GM23338 (cell line): ENCODE measurements at regions not wholly inside any gene's neighbourhood (a gene's known extent, or its start where the extent isn't known, plus 50 kb on each side); places are given as distances from the start of the nearest gene placed in this dataset.
A peak's percentile ranks its signal among the peaks of the same experiment; 100 is the strongest.

Experiments used
- ATAC-seq: fragments of 200-7000 bp; cut with Tn5 transposase; 3 replicates; pipeline ENCODE4 v1.9.1; 2020
- DNase-seq: peaks from one replicate; pipeline ENCODE4 v3.0.0-alpha.2; 2015; ENCODE audit warnings: low spot score
- H2AFZ ChIP-seq: fragments of 200-600 bp; sonication (generic); 2 replicates; pipeline ENCODE4 v1.8.0; 2016; ENCODE audit warnings: antibody characterized with exemption, mild to moderate bottlenecking, moderate library complexity
- H3F3A ChIP-seq: fragments of 200-600 bp; sonication (generic); replicated peaks from 2 replicates; pipeline ENCODE4 v1.8.0; 2017; ENCODE audit warnings: antibody characterized with exemption, mixed run types, low read depth
- H3K27ac ChIP-seq: fragments of 200-600 bp; sonication (generic); 2 replicates; pipeline ENCODE4 v1.6.1; 2016; ENCODE audit warnings: low read depth
- H3K27me3 ChIP-seq: fragments of 200-600 bp; sonication (generic); 2 replicates; pipeline ENCODE4 v1.8.0; 2016; ENCODE audit warnings: mild to moderate bottlenecking, mixed run types, moderate library complexity; ENCODE audit not compliant: insufficient read depth
- H3K36me3 ChIP-seq: fragments of 200-600 bp; sonication (generic); 2 replicates; pipeline ENCODE4 v1.8.0; 2016; ENCODE audit warnings: mild to moderate bottlenecking; ENCODE audit not compliant: insufficient read depth
- H3K4me1 ChIP-seq: fragments of 200-600 bp; sonication (generic); 2 replicates; pipeline ENCODE4 v1.8.0; 2016; ENCODE audit warnings: mild to moderate bottlenecking, moderate library complexity; ENCODE audit not compliant: insufficient read depth
- H3K4me2 ChIP-seq: fragments of 200-600 bp; sonication (generic); 2 replicates; pipeline ENCODE4 v1.7.1; 2017; ENCODE audit warnings: mixed run types
- H3K4me3 ChIP-seq: fragments of 200-600 bp; sonication (generic); 2 replicates; pipeline ENCODE4 v1.6.1; 2016; ENCODE audit warnings: mixed run types
- H3K79me2 ChIP-seq: fragments of 200-600 bp; sonication (generic); replicated peaks from 2 replicates; pipeline ENCODE4 v1.8.0; 2017; ENCODE audit warnings: mild to moderate bottlenecking; ENCODE audit not compliant: insufficient read depth
- H3K9me2 ChIP-seq: fragments of 200-600 bp; sonication (generic); 2 replicates; pipeline ENCODE4 v1.8.0; 2017; ENCODE audit not compliant: insufficient read depth
- H4K20me1 ChIP-seq: fragments of 200-600 bp; sonication (generic); replicated peaks from 2 replicates; pipeline ENCODE4 v1.8.0; 2017; ENCODE audit warnings: mild to moderate bottlenecking; ENCODE audit not compliant: insufficient read depth
- H3K27ac Mint-ChIP-seq: 2 replicates; pipeline ENCODE4 v1.8.0; 2020; ENCODE audit warnings: inconsistent platforms, mild to moderate bottlenecking, moderate library complexity, mixed read lengths
- H3K27me3 Mint-ChIP-seq: 3 replicates; pipeline ENCODE4 v1.8.0; 2022; ENCODE audit warnings: low read depth, mild to moderate bottlenecking, moderate library complexity, mixed read lengths, inconsistent platforms; ENCODE audit not compliant: insufficient read depth, poor library complexity
- H3K36me3 Mint-ChIP-seq: 3 replicates; pipeline ENCODE4 v1.8.0; 2021; ENCODE audit warnings: low read depth, mild to moderate bottlenecking, inconsistent platforms, moderate library complexity, mixed read lengths
- H3K4me1 Mint-ChIP-seq: 3 replicates; pipeline ENCODE4 v1.8.0; 2020; ENCODE audit warnings: mild to moderate bottlenecking, inconsistent platforms, mixed read lengths
- H3K4me3 Mint-ChIP-seq: 3 replicates; pipeline ENCODE4 v1.8.0; 2021; ENCODE audit warnings: moderate library complexity, mild to moderate bottlenecking, inconsistent platforms, mixed read lengths
- H3K9me3 Mint-ChIP-seq: 3 replicates; pipeline ENCODE4 v1.8.0; 2020; ENCODE audit warnings: moderate library complexity, mild to moderate bottlenecking, inconsistent platforms, mixed read lengths
- CREB1 ChIP-seq: fragments of 250-450 bp; sonication (Bioruptor Pico); IDR thresholded peaks from 2 replicates; pipeline ENCODE4 v1.5.0; 2020; ENCODE audit warnings: low read depth, mild to moderate bottlenecking, moderate library complexity
- EZH2 ChIP-seq: fragments of 200-600 bp; sonication (generic); IDR thresholded peaks from one replicate; pipeline ENCODE4 v1.8.0; 2017; ENCODE audit warnings: antibody characterized with exemption, mild to moderate bottlenecking, low read depth; ENCODE audit not compliant: unreplicated experiment
- EZH2phosphoT487 ChIP-seq: fragments of 200-600 bp; sonication (generic); IDR thresholded peaks from one replicate; pipeline ENCODE4 v1.8.1; 2018; ENCODE audit warnings: antibody characterized with exemption; ENCODE audit not compliant: unreplicated experiment
- JUNB ChIP-seq: IDR thresholded peaks from one replicate; pipeline ENCODE4 v1.6.1; 2016; ENCODE audit warnings: antibody characterized with exemption; ENCODE audit not compliant: unreplicated experiment
- NANOG ChIP-seq: IDR thresholded peaks from 2 replicates; pipeline ENCODE4 v1.6.1; 2016; ENCODE audit warnings: antibody characterized with exemption, borderline replicate concordance
- POLR2AphosphoS5 ChIP-seq: IDR thresholded peaks from 2 replicates; pipeline ENCODE4 v1.6.1; 2016; ENCODE audit warnings: antibody characterized with exemption, low read depth
- ZNF331 ChIP-seq: fragments of 250-450 bp; sonication (Bioruptor Pico); IDR thresholded peaks from 2 replicates; pipeline ENCODE4 v1.5.0; 2020; ENCODE audit warnings: low read depth, mild to moderate bottlenecking, moderate library complexity
- TF ChIP-seq, protein P1 (sequence below): fragments of 250-450 bp; sonication (Bioruptor Pico); IDR thresholded peaks from 2 replicates; pipeline ENCODE4 v1.5.0; 2020; ENCODE audit warnings: mild to moderate bottlenecking, moderate library complexity
- TF ChIP-seq, protein P2 (sequence below), 2 experiments: fragments of 200-600 bp in 1 of 2; sonication (generic) in 1 of 2; conservative IDR thresholded peaks; 2 replicates each; pipeline versions ENCODE4 v1.5.1 to v1.6.1; 2016 to 2017; ENCODE audit warnings: antibody characterized with exemption in 2 of 2, low read depth in 2 of 2, mild to moderate bottlenecking in 2 of 2, moderate library complexity in 1 of 2
- TF ChIP-seq, protein P3 (sequence below): IDR thresholded peaks from 2 replicates; pipeline ENCODE4 v1.6.1; 2016; ENCODE audit warnings: antibody characterized with exemption
- TF ChIP-seq, protein P4 (sequence below): IDR thresholded peaks from one replicate; pipeline ENCODE4 v1.6.1; 2018; ENCODE audit warnings: antibody characterized with exemption; ENCODE audit not compliant: unreplicated experiment

DNA sequence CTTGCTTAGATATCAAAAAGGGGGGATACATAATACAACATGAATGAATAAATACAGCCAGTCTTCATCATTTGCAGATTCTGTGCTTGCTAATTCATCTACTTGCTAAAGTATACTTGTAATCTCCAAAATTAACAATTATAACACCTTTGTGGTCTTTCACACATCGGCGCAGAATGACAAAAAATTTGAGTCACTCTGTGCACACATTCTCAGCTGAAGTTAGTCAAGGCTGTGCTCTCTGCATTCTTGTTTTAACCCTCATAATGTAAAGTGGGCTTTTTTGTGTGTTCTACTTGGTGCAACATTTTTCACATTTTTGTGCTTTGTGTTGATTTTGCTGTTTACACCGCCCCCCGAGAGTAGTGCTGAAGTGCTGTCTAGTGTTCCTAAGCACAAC lies 65.8 kb upstream of the GPRIN3 start (continued):
- TF ChIP-seq, protein P1, sequence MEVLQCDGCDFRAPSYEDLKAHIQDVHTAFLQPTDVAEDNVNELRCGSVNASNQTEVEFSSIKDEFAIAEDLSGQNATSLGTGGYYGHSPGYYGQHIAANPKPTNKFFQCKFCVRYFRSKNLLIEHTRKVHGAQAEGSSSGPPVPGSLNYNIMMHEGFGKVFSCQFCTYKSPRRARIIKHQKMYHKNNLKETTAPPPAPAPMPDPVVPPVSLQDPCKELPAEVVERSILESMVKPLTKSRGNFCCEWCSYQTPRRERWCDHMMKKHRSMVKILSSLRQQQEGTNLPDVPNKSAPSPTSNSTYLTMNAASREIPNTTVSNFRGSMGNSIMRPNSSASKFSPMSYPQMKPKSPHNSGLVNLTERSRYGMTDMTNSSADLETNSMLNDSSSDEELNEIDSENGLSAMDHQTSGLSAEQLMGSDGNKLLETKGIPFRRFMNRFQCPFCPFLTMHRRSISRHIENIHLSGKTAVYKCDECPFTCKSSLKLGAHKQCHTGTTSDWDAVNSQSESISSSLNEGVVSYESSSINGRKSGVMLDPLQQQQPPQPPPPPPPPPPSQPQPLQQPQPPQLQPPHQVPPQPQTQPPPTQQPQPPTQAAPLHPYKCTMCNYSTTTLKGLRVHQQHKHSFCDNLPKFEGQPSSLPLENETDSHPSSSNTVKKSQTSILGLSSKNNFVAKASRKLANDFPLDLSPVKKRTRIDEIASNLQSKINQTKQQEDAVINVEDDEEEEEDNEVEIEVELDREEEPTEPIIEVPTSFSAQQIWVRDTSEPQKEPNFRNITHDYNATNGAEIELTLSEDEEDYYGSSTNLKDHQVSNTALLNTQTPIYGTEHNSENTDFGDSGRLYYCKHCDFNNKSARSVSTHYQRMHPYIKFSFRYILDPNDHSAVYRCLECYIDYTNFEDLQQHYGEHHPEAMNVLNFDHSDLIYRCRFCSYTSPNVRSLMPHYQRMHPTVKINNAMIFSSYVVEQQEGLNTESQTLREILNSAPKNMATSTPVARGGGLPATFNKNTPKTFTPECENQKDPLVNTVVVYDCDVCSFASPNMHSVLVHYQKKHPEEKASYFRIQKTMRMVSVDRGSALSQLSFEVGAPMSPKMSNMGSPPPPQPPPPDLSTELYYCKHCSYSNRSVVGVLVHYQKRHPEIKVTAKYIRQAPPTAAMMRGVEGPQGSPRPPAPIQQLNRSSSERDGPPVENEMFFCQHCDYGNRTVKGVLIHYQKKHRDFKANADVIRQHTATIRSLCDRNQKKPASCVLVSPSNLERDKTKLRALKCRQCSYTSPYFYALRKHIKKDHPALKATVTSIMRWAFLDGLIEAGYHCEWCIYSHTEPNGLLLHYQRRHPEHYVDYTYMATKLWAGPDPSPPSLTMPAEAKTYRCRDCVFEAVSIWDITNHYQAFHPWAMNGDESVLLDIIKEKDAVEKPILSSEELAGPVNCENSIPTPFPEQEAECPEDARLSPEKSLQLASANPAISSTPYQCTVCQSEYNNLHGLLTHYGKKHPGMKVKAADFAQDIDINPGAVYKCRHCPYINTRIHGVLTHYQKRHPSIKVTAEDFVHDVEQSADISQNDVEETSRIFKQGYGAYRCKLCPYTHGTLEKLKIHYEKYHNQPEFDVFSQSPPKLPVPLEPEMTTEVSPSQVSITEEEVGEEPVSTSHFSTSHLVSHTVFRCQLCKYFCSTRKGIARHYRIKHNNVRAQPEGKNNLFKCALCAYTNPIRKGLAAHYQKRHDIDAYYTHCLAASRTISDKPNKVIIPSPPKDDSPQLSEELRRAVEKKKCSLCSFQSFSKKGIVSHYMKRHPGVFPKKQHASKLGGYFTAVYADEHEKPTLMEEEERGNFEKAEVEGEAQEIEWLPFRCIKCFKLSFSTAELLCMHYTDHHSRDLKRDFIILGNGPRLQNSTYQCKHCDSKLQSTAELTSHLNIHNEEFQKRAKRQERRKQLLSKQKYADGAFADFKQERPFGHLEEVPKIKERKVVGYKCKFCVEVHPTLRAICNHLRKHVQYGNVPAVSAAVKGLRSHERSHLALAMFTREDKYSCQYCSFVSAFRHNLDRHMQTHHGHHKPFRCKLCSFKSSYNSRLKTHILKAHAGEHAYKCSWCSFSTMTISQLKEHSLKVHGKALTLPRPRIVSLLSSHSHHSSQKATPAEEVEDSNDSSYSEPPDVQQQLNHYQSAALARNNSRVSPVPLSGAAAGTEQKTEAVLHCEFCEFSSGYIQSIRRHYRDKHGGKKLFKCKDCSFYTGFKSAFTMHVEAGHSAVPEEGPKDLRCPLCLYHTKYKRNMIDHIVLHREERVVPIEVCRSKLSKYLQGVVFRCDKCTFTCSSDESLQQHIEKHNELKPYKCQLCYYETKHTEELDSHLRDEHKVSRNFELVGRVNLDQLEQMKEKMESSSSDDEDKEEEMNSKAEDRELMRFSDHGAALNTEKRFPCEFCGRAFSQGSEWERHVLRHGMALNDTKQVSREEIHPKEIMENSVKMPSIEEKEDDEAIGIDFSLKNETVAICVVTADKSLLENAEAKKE (CRISPR knock-in tag) = no peak
- TF ChIP-seq NANOG (no peak), EZH2phosphoT487 (no peak)
- TF ChIP-seq, protein P2, sequence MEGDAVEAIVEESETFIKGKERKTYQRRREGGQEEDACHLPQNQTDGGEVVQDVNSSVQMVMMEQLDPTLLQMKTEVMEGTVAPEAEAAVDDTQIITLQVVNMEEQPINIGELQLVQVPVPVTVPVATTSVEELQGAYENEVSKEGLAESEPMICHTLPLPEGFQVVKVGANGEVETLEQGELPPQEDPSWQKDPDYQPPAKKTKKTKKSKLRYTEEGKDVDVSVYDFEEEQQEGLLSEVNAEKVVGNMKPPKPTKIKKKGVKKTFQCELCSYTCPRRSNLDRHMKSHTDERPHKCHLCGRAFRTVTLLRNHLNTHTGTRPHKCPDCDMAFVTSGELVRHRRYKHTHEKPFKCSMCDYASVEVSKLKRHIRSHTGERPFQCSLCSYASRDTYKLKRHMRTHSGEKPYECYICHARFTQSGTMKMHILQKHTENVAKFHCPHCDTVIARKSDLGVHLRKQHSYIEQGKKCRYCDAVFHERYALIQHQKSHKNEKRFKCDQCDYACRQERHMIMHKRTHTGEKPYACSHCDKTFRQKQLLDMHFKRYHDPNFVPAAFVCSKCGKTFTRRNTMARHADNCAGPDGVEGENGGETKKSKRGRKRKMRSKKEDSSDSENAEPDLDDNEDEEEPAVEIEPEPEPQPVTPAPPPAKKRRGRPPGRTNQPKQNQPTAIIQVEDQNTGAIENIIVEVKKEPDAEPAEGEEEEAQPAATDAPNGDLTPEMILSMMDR (conservative IDR thresholded peaks at IDR 0.05; ENCODE audit: low read depth in 2 of 2) = no peak

DNA sequence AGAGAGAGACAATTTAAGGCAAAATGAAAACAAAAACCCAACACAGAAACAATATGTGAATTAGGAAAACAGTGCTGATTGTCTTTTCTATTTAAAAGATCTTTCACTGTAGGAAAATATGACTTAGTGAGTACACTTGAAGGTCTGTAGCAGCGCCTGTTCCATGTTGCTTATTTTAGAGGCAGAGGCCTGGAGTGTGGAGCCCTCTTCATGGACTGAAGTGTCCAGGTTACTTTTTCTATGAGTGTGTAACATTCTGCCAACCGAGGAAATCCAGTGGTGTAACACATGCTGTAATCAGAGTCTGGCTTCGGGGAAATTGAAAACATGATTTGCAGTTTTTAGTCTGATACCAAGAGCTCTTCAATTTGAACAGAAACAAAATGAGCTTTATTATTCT lies 64.0 kb upstream of the GPRIN3 start:
- H3K36me3 Mint-ChIP-seq = no peaks in the 10 kb centered on the region
- no peak for ATAC-seq
- 0 out of 2 replicates have a peak, but pooled peaks cover 2% of the 10 kb centered on the region for H3K9me2 ChIP-seq
- H3K4me1 Mint-ChIP-seq = no peaks in the 10 kb centered on the region; the same call in 1 of the 3 replicates
- H3K36me3 ChIP-seq = no peaks in the 10 kb centered on the region
- no peaks in the 10 kb centered on the region for H3K9me3 Mint-ChIP-seq
- H3K4me1 ChIP-seq = 0 out of 2 replicates have a peak, but pooled peaks cover 4% of the 10 kb centered on the region
- DNase-seq = no peak
- no peaks in the 10 kb centered on the region for H4K20me1 ChIP-seq
- no peaks in the 10 kb centered on the region for H3K27me3 Mint-ChIP-seq
- H3K4me2 ChIP-seq = no peak overlapping the region
- H2AFZ ChIP-seq = peak overlapping the region; percentile 57; the same call in 1 of the 2 replicates
- no peak overlapping the region for H3K4me3 Mint-ChIP-seq
- H3K4me3 ChIP-seq = no peak overlapping the region
- H3K27me3 ChIP-seq = no peaks in the 10 kb centered on the region
- H3K27ac ChIP-seq = no peak overlapping the region
- no peak overlapping the region for H3K27ac Mint-ChIP-seq
- no peaks in the 10 kb centered on the region for H3F3A ChIP-seq
- H3K79me2 ChIP-seq = no peaks in the 10 kb centered on the region
- TF ChIP-seq, protein P3, sequence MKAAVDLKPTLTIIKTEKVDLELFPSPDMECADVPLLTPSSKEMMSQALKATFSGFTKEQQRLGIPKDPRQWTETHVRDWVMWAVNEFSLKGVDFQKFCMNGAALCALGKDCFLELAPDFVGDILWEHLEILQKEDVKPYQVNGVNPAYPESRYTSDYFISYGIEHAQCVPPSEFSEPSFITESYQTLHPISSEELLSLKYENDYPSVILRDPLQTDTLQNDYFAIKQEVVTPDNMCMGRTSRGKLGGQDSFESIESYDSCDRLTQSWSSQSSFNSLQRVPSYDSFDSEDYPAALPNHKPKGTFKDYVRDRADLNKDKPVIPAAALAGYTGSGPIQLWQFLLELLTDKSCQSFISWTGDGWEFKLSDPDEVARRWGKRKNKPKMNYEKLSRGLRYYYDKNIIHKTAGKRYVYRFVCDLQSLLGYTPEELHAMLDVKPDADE = no peak
- no peak for TF ChIP-seq CREB1 (CRISPR knock-in tag)
- no peak for TF ChIP-seq JUNB
- TF ChIP-seq, protein P4, sequence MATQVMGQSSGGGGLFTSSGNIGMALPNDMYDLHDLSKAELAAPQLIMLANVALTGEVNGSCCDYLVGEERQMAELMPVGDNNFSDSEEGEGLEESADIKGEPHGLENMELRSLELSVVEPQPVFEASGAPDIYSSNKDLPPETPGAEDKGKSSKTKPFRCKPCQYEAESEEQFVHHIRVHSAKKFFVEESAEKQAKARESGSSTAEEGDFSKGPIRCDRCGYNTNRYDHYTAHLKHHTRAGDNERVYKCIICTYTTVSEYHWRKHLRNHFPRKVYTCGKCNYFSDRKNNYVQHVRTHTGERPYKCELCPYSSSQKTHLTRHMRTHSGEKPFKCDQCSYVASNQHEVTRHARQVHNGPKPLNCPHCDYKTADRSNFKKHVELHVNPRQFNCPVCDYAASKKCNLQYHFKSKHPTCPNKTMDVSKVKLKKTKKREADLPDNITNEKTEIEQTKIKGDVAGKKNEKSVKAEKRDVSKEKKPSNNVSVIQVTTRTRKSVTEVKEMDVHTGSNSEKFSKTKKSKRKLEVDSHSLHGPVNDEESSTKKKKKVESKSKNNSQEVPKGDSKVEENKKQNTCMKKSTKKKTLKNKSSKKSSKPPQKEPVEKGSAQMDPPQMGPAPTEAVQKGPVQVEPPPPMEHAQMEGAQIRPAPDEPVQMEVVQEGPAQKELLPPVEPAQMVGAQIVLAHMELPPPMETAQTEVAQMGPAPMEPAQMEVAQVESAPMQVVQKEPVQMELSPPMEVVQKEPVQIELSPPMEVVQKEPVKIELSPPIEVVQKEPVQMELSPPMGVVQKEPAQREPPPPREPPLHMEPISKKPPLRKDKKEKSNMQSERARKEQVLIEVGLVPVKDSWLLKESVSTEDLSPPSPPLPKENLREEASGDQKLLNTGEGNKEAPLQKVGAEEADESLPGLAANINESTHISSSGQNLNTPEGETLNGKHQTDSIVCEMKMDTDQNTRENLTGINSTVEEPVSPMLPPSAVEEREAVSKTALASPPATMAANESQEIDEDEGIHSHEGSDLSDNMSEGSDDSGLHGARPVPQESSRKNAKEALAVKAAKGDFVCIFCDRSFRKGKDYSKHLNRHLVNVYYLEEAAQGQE = no peak
- no peak for TF ChIP-seq POLR2AphosphoS5
- no peak for TF ChIP-seq NANOG
- TF ChIP-seq EZH2phosphoT487 = no peak
- TF ChIP-seq ZNF331 (CRISPR knock-in tag) = no peak
- TF ChIP-seq EZH2 = no peak
